ENCODE measurements at regions not wholly inside any gene's neighbourhood (a gene's known extent, or its start where the extent isn't known, plus 50 kb on each side); places are given as distances from the start of the nearest gene placed in this dataset.

DNA sequence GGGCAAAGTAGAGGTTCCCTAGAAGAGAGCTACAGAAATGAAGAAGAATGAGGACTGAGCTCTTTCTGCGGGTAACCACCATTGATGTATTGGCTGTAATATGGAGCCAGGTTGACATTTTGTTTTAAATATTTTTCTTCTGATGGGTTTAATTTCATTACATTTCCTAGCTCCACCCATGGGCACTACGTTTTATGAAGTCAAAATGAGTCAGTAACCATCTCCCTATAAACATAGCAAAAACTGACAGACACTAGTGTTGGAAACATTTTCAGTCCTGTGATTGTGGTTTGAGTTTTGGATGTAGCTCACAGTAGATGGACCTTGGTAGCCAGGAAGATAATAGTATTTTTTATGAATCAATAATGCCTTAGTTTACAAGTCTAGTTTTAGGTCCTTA is 470.4 kb upstream of the B3GALT2 start:
- TF ChIP-seq, protein P1, sequence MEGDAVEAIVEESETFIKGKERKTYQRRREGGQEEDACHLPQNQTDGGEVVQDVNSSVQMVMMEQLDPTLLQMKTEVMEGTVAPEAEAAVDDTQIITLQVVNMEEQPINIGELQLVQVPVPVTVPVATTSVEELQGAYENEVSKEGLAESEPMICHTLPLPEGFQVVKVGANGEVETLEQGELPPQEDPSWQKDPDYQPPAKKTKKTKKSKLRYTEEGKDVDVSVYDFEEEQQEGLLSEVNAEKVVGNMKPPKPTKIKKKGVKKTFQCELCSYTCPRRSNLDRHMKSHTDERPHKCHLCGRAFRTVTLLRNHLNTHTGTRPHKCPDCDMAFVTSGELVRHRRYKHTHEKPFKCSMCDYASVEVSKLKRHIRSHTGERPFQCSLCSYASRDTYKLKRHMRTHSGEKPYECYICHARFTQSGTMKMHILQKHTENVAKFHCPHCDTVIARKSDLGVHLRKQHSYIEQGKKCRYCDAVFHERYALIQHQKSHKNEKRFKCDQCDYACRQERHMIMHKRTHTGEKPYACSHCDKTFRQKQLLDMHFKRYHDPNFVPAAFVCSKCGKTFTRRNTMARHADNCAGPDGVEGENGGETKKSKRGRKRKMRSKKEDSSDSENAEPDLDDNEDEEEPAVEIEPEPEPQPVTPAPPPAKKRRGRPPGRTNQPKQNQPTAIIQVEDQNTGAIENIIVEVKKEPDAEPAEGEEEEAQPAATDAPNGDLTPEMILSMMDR (conservative IDR thresholded peaks at IDR 0.05; ENCODE audit: low read length) = no peak
- no peak for TF ChIP-seq EZH2phosphoT487 (IDR thresholded peaks at IDR 0.05; ENCODE audit: borderline replicate concordance, low read depth, low read length)
